SIG-M5 treated with dmso at 0.1 percent for 504 hours (cell line): ENCODE measurements at regions not wholly inside any gene's neighbourhood (a gene's known extent, or its start where the extent isn't known, plus 50 kb on each side); places are given as distances from the start of the nearest gene placed in this dataset.

Experiments
- DNase-seq: peaks from one replicate; lab custom pipeline; 2025; ENCODE audit not compliant: unreplicated experiment; lab: John Stamatoyannopoulos, UW

DNA sequence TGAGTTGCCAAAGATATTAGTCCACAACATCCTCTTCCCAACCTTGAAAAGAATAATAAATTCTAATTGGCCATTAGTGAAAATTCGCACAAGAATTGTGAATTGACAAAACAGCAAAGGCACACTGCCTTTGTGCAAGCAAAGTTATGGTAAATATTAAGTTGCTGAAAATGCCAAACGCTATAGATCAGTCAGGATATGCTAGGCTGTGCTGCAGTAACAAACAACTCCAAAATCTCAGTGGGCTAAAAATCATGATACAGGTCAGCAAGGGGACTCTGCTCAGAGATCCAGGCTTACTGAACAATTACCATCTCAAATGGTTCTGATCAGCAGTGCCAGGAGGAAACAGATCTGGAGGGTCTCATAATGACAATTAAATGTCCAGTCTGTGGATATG, 238.0 kb upstream of the IGF1R start:
- DNase-seq = no peak

DNA sequence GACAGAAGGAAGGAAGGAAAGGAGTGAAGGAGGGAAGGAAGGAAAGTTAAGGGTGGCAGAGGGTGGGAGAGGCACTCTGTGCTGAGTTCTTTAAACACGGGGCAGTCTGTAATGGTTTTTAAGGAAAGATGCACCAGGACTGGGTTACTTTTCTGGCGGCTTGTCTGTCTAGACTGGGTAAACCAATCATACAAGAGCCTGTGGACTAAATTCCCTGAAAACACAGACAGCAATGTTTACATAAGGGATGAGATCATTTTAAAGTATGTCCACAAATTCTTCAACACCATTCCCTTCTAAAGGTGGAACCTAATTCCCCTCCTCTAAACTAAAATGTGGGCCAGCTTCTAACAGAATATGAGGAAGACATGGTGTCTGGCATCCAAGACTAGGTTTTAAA, 235.5 kb upstream of the IGF1R start:
- DNase-seq = no peak

DNA sequence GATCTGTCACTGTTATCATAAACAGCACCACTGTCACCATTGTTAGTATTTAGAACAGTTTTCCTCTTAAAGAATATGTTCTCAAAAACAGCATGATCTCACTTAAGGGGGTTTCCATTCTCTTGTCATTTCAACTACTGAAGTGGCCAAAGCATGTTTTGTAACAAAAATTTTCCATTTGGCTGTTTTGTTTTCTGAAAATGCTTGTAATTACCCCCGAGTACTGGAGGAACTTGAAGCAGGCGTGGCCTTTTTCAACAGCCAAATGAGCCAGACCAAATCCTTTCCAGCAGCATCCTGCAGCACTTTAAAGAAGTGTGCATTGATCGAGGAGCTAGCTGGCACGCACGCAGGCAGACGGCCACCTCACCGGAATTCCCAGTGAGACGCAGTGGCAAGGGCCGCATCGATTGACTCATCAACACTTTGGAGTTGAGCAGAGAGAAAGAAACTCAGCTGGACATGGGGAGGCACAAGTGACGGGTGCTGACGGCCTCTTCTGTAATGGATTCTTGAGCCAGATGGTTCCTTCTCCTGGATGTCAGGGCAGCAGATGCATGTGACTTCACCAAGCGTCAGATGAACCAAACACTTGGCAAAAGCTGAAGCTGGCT, 234.3 kb upstream of the IGF1R start:
- no peak for DNase-seq

DNA sequence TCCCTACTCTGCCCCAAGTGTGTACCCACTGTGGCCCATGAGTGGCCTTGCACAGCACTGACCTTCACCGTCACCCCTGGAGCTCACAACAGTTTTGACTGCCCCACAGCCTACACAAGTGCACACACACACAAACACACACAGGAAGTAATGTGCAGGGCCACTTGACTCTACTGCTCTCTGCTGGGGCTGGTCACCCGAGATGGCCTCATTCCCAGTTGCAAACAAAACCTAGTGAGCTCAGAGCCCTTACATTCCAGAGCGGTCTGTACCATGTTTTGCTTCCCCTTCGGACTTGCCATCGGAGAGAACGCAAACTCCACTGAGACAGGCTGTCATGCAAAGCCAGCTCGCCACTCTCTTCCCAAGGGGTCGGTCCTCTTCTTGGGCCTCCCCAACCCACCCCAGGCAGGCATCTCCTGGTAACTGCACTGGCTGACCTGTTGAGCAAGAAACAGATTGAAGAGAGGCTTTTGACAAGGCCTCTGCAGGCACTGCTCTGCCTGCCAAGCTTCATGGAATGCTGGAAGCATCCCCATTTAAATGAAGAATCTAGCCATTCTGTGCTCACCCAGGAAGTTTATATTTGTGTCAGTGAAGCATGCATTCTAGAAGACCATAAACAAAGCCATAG, 232.0 kb upstream of the IGF1R start:
- DNase-seq = no peak

DNA sequence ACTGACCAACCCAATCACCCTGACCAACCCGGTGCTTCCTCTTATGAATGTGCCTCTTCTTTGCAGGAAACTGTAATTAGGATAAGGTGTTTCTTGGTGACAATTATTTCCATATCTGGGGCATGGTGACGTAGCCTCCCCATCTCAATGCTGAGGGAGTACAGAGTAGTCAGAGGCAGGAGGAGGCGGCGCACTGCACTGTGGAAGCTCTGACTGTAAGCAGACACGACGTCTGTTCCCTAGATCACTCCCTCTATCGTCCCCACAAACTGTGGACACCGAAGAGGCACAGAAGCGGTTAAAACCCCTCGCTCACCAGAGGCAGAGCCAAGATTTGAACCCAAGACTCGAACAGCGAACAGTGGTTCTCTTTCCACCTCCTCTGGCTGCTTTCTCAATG, 231.0 kb upstream of the IGF1R start:
- no peak for DNase-seq

DNA sequence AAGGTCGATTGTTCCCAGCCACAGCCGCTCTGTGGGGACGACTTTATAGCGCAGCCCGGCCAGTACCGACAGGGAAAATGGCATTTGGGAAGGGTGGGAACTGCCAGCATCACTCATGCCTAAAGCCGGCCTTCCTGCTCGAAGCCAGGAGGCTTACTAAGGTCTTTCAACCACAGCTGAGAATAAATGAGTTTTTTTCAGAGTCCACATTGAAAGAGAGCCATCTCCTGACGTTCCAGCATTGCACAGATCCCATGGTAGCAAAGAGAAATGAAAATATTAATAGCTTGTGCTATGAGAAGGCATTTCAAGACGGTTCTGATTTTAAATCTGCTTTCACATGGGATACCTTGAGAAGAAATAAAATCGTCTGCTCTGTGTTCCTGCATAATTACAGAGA, 230.2 kb upstream of the IGF1R start:
- DNase-seq = no peak

DNA sequence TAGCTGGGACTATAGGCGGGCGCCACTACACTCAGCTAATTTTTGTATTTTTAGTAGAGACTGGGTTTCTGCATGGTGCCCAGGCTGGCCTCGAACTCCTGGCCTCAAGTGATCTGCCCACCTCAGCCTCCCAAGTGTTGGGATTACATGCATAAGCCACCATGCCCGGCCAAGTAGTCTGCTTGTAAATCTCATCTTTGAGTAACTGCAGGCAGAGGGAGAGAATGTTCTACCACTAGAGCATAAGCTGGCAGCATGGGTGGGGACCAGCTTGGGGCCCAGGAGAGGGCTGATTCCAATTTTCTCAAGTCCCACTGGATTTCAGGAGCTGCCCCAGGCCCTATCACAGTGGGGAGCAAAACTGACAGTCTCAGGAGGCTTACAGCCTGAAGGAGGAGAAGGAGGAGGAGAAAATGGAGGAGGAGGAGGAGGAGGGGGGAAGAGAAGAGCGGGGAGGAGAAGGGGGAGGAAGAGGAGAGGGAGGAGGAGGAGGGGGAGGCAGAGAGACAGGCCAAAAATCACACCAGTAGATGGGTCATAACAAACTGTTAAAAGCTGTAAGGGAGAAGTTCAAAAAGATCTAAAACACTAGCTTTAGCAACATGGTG, 229.1 kb upstream of the IGF1R start:
- no peak for DNase-seq

DNA sequence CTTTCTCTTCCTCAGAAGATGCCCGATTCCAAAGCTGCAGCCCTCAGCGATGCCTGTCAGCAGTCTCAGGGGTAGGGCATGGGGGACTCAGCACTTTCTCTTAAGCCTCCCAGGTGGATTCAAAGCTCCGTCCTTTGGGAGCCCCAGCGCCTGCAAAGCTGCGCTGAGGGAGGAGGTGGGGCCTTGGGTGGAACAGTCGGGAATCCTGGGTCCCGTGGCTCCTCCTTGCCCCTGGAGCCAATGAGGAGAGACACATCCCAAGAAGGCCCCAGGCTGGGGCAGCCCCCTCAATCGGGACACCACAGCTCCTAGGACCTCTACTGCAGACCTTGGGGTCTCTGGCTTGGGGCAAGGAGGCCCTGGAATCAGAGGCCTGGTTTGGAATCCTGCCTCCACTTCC, 227.5 kb upstream of the IGF1R start:
- no peak for DNase-seq

DNA sequence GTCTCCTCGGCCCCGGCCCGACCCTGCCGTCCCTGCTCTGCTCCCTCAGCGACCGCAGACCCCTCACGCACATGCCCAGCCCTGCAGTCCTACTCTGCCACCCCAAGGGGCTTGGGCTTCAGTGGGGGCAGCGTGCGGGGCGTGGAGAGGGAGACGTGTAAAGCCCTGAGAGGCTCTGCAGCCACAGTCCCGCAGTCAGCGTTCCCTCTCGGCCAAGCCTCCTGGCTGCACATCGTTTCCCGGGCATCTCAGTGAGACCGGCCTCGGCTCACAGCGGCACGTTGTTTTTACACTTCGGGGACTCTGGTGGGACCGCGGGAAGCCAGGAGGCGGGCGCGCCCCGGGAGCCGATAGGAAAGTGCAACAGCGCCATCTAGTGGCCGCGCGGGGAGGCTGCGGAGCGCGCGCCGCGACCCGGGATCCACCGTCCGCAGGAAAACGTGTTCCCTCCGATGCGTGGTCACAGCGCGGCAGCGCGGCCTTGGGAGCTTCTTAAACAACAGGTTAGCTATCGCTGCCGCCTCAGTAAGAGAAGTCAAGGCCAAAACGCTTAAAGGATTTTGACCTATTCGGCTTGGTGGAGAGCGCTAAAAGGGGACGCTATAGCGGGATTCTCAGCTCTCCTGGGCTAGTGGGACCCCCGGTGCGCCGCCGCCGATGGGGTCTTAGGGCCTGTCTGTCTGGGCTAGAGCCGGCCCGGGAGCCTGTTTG, 226.8 kb upstream of the IGF1R start:
- DNase-seq = peak; percentile 4

DNA sequence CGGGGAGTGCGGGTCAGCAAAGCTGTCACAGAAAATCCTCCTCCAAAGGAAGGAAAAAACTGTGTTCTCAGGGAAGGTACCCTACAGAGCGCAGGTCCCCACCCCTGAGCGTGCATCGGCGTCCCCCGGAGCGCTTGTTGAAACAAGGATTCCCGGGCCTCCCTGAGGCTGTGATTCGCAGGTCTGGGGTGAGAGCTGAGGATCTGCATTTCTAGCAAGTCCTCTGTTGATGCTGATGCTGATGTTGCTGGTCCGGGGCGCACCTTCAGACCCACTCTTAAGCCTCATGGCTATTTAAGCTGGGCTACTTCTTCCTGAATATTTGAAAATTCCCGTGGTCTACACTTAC, 226.2 kb upstream of the IGF1R start:
- DNase-seq = no peak

DNA sequence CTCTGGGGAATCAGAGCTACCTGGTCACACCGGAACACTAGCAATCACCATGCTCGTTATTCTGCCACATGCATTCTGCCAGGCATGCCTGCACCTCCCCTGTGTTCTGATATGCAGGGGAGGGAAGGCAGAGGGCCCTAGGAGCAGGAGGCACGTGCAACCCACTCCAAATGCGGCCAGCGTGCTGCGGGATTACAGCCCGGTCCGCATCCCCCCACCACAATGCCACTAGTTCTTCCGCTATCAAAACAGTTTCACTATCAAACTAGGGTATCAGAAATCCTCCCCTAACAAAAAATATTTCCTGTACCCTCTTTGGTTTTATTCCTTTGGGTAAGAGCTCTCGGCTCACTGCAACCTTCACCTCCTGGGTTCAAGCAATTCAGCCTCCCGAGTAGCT, 223.2 kb upstream of the IGF1R start:
- DNase-seq = no peak

DNA sequence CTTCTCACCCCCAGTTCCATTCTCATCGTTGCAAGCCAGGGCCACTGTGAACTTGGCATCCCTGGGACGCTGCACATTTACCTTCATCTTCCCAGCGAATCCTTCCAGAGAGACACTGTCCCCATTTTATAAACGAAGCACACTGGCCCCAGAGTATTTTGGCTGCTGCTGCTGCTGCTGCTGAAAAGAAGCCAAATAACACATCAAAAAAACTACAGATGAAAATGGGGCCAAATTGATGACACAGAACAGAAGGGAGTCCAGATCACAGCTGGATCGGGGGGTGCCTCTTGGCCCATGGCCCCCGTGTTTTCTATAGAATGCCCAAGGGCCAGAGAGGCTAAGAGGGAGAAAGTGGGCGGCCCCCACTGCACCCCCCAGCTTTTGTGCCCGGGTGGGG, 221.0 kb upstream of the IGF1R start:
- no peak for DNase-seq

DNA sequence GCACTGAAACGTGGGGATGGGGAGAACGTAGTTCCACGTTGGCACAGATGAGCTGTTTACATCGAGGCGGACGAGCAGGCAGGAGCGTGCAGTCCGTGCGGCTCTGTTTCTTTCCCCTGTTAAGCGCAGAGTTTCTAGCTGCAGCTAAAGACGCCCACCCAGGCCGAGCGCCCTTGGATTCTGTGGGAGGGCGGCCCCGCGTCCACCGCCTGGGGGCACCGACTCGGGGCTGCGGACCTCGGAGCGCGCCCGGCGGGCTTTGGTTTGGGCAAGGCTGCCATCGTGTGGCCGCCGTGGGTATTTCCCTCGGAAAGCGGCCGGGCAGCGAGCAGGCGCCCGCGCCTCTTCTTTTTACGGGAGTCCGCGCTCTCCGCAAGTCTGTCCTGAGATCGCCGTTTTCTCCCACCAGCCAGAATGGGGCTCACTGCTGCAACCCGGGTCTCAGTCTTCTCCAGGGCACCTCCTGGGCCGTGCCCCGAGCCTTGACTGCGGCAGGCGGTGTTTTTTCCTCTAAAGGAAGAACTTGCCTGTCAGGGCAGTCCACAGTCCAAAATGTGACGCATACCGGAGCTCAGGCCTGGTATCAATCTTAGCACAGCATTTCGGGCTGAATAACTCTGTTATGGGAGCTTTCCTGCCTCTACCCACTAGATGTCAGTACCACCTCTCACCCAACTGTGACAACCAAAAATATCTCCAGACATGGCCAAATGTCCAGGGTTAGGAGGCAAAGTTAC, 219.9 kb upstream of the IGF1R start:
- peak; percentile 11 for DNase-seq

DNA sequence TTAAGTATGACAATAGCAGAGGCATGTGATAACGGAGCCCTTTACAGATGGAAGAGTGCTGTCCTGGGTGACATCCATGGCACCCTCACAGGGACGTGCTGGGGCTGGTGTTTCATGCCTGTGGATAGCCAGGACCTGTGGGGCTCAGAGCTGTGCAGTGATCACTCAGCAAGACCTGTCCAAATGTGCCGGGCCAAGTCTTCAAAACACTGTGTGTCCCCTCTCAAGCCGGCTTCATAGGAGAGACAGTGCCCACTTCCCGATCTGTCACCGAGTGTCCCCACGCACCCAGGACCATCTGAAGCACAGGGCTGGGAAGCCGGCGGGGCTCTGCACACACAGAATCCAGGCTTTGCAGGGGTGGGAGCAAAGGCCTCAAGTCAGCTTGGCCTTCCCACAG, 217.2 kb upstream of the IGF1R start:
- DNase-seq = no peak

DNA sequence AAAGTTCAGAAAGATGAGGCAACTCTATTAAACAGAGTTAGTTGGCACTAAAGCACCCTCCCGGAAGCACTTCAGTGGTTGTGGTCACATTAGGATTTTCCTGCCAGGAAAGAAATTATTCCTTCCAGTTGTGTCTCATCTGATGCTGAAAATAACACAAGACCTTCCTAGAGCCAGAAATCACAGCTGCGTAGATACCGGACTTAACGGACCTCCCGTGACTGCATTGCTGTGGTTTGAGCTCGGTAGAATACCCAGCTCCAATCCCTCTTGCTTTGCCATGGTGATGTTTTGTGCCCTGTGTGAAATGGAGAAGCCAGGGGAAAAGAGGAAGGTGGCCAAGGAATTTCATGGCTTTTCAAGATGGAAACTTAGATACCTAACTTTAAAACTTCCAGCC, 215.0 kb upstream of the IGF1R start:
- no peak for DNase-seq

DNA sequence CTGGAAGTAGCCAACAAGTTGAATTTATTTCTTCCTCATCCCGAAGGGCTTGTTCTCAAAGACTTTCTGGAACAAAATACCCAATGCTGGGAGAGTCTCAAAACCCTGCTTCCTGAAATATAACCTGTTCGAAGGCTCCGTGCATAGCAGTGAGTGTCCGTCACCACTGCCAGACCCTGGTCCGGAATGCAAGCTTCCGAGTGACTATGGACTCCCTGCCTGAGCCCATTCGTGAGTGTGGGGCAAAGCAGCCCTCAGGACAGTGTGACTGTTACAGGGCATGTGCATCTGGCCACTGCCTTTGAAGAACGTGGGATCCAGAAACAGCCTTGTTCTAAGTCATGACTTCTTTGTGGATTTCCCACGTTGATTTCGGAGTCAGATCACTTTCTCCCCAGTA, 214.5 kb upstream of the IGF1R start:
- no peak for DNase-seq

DNA sequence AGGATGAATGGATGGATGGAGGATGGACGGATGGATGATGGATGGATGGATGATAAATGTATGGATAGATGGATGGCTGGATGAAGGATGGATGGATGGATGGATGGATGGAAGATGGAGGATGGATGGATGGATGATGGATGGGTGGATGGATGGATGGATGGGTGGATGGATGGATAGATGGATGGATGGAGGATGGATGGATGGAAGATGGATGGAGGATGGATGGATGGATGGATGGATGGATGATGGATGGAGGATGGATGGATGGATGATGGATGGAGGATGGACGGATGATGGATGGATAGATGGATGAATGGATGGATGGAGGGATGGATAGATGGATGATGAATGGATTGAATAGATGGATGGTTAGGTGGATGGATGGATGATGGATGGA, 210.6 kb upstream of the IGF1R start:
- no peak for DNase-seq

DNA sequence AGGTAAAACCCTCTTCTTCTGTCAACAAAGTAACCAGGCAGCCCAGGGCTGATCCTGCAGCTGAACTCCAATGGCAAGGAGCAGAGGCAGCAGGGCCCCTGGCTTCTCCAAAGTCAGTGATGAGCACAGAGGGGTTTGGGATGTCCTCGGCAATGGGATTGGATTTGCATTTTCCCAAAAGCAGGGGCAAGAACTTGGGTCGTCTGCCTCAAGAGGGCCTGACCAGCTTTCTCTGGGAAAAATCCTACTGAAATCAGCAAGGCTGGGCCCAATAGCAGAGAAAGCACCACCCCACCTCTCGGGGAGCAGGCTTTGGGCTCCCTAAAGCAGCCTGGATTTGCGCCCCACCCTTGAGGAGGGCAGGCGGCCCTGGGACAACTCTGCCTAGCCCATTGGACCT, 210.0 kb upstream of the IGF1R start:
- DNase-seq = no peak

DNA sequence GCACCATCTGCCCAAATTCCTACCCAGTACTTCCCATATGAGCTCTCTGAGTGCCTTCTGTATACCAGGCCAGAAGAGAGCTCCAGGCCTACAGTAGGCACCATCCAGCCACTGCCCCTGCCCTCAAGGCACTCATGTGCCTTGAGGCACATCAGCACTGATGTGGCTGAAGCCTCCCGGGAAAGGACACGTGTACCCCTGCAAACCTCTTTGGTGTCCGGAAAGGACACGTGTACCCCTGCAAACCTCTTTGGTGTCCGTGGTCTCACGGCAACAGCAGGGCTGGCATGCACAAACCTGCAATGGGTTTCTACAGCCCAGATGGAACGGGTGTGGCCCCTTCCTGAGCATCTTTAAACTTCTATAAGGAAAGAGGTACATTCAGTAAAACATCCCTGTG, 209.4 kb upstream of the IGF1R start:
- no peak for DNase-seq

DNA sequence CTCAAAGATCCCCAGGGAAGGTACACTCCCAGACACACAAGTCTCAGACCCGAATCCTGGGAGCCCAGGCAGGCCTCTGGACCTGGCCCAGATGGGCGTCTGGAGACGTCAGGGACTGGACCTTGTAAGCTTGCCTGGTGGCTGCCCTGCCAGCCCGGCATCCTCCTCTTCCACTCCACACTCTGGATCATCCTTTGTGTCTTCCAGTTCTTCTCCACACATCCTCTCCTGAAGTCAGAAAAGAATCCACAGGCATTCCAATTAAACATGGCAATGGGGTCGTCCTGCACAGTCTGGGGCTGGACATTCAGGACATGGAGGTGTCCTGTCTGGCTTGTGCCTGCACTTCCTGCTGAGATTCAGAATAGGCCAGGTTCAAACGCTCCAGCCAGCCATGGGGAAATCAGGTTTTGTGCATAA, 208.8 kb upstream of the IGF1R start:
- no peak for DNase-seq

DNA sequence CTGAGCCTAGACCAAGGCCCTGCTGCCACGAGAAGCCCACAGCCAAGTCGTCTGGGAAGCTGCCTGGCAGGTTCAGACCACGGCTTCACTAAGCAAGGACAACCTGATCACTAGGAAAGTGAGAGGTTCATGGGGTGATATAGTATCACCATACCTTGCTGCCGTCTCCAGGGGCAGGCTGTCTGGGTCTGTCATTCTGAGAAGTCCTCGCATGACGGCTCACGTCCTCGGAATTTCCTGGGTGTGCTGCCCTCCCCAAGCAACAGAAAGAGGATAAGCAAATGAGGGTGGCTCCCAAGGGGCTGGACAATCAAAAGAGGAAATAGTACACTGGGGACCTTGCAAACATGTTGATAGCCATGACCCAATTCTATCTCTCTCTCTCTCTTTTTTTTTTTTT, 207.4 kb upstream of the IGF1R start:
- DNase-seq = no peak

DNA sequence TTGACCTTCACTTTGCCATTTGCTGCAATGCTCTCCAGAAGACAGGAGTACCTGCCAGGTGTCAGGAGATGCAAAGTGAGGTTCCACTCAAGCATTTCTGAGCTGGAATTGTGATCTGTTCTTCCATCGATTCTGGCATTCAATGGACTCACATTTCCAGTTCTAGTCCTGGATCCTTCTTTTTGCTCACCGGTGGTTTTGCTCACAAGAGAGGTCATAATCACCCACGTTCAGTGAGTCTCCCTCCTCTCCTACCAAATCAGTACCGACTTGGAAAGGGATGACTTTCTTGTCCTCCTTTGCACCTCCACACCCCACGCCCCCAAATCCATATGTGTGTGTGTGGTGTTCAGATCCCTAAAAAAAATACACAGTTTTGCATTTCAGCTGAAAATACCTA, 206.7 kb upstream of the IGF1R start:
- no peak for DNase-seq
